ENCODE measurements at regions not wholly inside any gene's neighbourhood (a gene's known extent, or its start where the extent isn't known, plus 50 kb on each side); places are given as distances from the start of the nearest gene placed in this dataset.

DNA sequence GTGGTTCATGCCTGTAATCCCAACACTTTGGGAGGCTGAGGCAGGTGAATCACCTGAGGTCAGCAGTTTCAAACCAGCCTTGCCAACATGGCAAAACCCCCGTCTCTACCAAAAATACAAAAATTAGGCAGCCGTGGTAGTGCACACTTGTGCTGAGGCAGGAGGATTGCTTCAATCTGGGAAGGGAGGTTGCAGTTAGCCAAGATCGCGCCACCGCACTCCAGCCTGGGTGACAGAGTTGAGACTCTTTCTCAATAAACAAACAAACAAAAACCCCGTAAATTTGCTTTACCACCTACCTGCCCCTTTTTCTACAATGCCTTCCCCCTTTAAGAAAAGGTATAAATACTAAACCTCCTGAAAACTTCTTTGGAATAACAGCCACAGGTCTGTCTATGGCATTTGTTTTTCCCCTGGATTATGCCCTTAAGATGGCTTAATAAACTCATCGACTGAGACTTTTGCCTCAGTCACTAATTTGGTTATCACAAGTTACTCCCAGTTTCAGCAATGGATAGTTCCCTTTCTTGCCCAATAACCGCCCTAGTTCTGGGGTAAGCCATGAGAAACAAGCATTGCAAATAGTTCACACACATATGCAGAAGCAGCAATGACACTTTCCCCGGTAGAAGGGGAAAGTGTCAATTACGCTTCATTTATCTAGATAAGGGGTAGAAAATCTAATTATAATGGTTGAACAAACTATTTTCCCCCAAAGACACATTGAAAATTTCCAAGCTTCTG lies 52.8 kb upstream of the SVIL start:
- no peak for DNase-seq (ENCODE audit: low spot score)
- intact Hi-C loops (cut with DNase I): loop anchor here in 1 of 2 donors (1.0 kb wide), 1 partner anchor 13 kb away; no protein-coding TSS in a partner anchor

DNA sequence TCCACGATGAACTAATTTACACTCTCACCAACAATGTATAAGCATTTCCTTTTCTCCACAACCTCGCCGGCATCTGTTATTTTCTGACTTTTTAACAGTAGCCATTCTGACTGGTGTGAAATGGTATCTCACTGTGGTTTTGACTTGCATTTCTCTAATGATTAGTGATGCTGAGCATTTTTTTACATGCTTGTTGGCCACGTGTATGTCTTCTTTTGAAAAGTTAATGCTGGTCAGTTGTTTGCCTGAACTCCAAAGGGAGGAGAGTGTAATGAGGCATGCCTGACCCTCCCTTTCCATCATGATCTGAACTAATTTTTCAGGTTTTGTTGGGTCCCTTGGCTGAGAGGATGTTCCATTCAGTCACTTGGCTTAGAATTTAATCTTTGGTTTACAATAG lies 50.7 kb upstream of the SVIL start:
- intact Hi-C loops (cut with DNase I): no loop called here
- no peak for DNase-seq (ENCODE audit: low spot score)
